KMS-11 (cell line): ENCODE measurements at regions not wholly inside any gene's neighbourhood (a gene's known extent, or its start where the extent isn't known, plus 50 kb on each side); places are given as distances from the start of the nearest gene placed in this dataset.

ENCODE experiments used
- H2AFZ ChIP-seq: fragments of 200-600 bp; sonication (generic); 2 replicates; pipeline ENCODE4 v1.6.1; 2016; ENCODE audit warnings: antibody characterized with exemption, mixed run types, low read depth
- H3K27ac ChIP-seq: fragments of 200-600 bp; sonication (generic); 2 replicates; pipeline ENCODE4 v1.6.1; 2016; ENCODE audit warnings: mild to moderate bottlenecking, mixed run types
- H3K27me3 ChIP-seq: fragments of 200-600 bp; sonication (generic); 2 replicates; pipeline ENCODE4 v1.6.1; 2017; ENCODE audit warnings: mild to moderate bottlenecking, low read depth, mixed run types, moderate library complexity; ENCODE audit not compliant: insufficient read depth
- H3K36me3 ChIP-seq: fragments of 200-600 bp; sonication (generic); 2 replicates; pipeline ENCODE4 v1.6.1; 2017; ENCODE audit warnings: mild to moderate bottlenecking, mixed run types; ENCODE audit not compliant: insufficient read depth
- H3K4me1 ChIP-seq: fragments of 200-600 bp; sonication (generic); 2 replicates; pipeline ENCODE4 v1.6.1; 2016; ENCODE audit warnings: mild to moderate bottlenecking, low read depth, mixed run types; ENCODE audit not compliant: poor library complexity, severe bottlenecking
- H3K4me2 ChIP-seq: fragments of 200-600 bp; sonication (generic); 2 replicates; pipeline ENCODE4 v1.7.0; 2016; ENCODE audit warnings: mild to moderate bottlenecking, mixed run types
- H3K4me3 ChIP-seq: fragments of 200-600 bp; sonication (generic); IDR thresholded peaks from 2 replicates; pipeline ENCODE4 v1.6.1; 2017; ENCODE audit warnings: low read depth, low read length, mixed read lengths; ENCODE audit not compliant: insufficient read depth
- H3K79me2 ChIP-seq: fragments of 200-600 bp; sonication (generic); 2 replicates; pipeline ENCODE4 v1.6.1; 2016; ENCODE audit warnings: low read depth, mixed run types; ENCODE audit not compliant: insufficient read depth
- H3K9ac ChIP-seq: fragments of 200-600 bp; sonication (generic); 2 replicates; pipeline ENCODE4 v1.6.1; 2016; ENCODE audit warnings: mild to moderate bottlenecking, mixed run types
- H4K20me1 ChIP-seq: fragments of 200-600 bp; sonication (generic); 2 replicates; pipeline ENCODE4 v1.6.1; 2016; ENCODE audit warnings: mild to moderate bottlenecking, mixed run types; ENCODE audit not compliant: insufficient read depth
- CTCF ChIP-seq: fragments of 200-600 bp; sonication (generic); conservative IDR thresholded peaks from 2 replicates; pipeline ENCODE4 v1.6.1; 2017; ENCODE audit warnings: low read depth, mild to moderate bottlenecking, antibody characterized with exemption, low read length, moderate library complexity, mixed read lengths

DNA sequence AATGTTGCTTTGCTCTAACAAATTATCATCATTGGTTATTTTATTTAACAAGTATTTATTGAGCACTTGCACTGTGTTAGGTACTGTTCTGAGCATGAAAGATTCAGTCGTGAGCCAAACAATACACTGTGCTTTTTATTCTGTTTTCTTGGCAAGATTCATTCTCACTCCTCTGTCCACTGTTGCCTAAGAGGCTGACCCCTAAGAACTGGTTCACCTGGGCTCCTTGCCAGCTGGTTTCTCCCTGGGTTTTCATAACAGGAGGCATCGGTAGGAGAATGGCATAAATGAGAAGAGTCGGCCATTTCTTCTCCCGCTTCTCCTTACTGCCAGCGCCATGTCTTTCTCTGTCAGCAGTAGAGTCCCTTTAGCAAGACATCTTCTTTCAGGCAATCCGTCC, 243.7 kb upstream of the DIAPH2 start:
- Histone ChIP-seq H3K4me2 (no peak overlapping the region), H4K20me1 (no peaks in the 10 kb centered on the region), H3K4me3 (no peak overlapping the region), H3K27me3 (no peaks in the 10 kb centered on the region), H3K79me2 (no peaks in the 10 kb centered on the region), H3K36me3 (no peaks in the 10 kb centered on the region), H3K4me1 (no peaks in the 10 kb centered on the region), H2AFZ (no peak overlapping the region), H3K27ac (no peak overlapping the region), H3K9ac (no peak overlapping the region)
- no peak for TF ChIP-seq CTCF

- Histone ChIP-seq H3K9ac (no peak overlapping the region), H2AFZ (no peak overlapping the region), H3K4me1 (no peaks in the 10 kb centered on the region), H4K20me1 (no peaks in the 10 kb centered on the region), H3K27me3 (no peaks in the 10 kb centered on the region), H3K27ac (no peak overlapping the region), H3K4me2 (no peak overlapping the region), H3K79me2 (no peaks in the 10 kb centered on the region), H3K36me3 (no peaks in the 10 kb centered on the region), H3K4me3 (no peak overlapping the region)
- TF ChIP-seq CTCF, result no peak
Measured at GRCh38 chrX:96445531-96446065, 239.0 kb upstream of the DIAPH2 start.

DNA sequence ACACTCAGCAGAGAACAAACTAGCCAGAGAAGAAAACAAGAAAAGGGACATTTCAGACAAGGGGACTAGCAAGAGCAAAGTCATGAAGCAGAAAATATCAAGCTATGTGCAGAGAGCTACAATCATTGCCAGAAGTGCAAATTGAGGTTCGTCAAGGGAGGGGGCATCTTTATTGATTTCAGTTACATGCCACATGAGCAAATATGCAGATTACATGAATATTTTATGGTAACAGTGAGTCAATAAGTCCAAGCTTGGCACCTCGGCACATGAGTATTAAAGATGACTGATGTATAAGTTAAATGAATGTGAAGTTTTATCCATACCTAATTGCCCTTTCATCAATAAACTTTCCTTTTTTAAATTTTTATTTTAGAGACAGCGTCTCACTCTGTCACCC, 238.1 kb upstream of the DIAPH2 start:
- H3K4me3 ChIP-seq, result no peak overlapping the region
- no peak for TF ChIP-seq CTCF
- no peak overlapping the region for H3K4me2 ChIP-seq
- H3K36me3 ChIP-seq, result no peaks in the 10 kb centered on the region
- no peak overlapping the region for H3K27ac ChIP-seq
- H4K20me1 ChIP-seq, result no peaks in the 10 kb centered on the region
- H3K9ac ChIP-seq, result no peak overlapping the region
- no peak overlapping the region for H2AFZ ChIP-seq
- H3K79me2 ChIP-seq, result no peaks in the 10 kb centered on the region
- H3K27me3 ChIP-seq, result no peaks in the 10 kb centered on the region
- no peaks in the 10 kb centered on the region for H3K4me1 ChIP-seq

- H3K27ac ChIP-seq, result no peak overlapping the region
- no peaks in the 10 kb centered on the region for H4K20me1 ChIP-seq
- H3K79me2 ChIP-seq, result no peaks in the 10 kb centered on the region
- no peak overlapping the region for H2AFZ ChIP-seq
- H3K4me3 ChIP-seq, result no peak overlapping the region
- no peaks in the 10 kb centered on the region for H3K4me1 ChIP-seq
- no peak overlapping the region for H3K4me2 ChIP-seq
- no peak overlapping the region for H3K9ac ChIP-seq
- no peak for TF ChIP-seq CTCF
- no peaks in the 10 kb centered on the region for H3K27me3 ChIP-seq
- H3K36me3 ChIP-seq, result no peaks in the 10 kb centered on the region
Measured at GRCh38 chrX:96447161-96447560, 237.5 kb upstream of the DIAPH2 start.
